ENCODE measurements at regions not wholly inside any gene's neighbourhood (a gene's known extent, or its start where the extent isn't known, plus 50 kb on each side); places are given as distances from the start of the nearest gene placed in this dataset.
A peak's percentile ranks its signal among the peaks of the same experiment; 100 is the strongest.

- FAIRE-seq = no peak
- no peaks in the 10 kb centered on the region for H3K27me3 ChIP-seq (ENCODE audit: control insufficient read depth, insufficient read depth, low read length)
- TF ChIP-seq, protein P1, sequence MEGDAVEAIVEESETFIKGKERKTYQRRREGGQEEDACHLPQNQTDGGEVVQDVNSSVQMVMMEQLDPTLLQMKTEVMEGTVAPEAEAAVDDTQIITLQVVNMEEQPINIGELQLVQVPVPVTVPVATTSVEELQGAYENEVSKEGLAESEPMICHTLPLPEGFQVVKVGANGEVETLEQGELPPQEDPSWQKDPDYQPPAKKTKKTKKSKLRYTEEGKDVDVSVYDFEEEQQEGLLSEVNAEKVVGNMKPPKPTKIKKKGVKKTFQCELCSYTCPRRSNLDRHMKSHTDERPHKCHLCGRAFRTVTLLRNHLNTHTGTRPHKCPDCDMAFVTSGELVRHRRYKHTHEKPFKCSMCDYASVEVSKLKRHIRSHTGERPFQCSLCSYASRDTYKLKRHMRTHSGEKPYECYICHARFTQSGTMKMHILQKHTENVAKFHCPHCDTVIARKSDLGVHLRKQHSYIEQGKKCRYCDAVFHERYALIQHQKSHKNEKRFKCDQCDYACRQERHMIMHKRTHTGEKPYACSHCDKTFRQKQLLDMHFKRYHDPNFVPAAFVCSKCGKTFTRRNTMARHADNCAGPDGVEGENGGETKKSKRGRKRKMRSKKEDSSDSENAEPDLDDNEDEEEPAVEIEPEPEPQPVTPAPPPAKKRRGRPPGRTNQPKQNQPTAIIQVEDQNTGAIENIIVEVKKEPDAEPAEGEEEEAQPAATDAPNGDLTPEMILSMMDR (IDR thresholded peaks at IDR 0.05; ENCODE audit: insufficient read depth, low read length, severe bottlenecking) = no peak
- H3K4me3 ChIP-seq (ENCODE audit: low read depth, low read length) = no peak overlapping the region
- no peaks in the 10 kb centered on the region for H3K36me3 ChIP-seq (ENCODE audit: control insufficient read depth, insufficient read depth, low read length)
- DNase-seq (ENCODE audit: low read depth) = no peak
Measured at GRCh38 chr14:73788317-73788598, 63.4 kb upstream of the PTGR2 start.

DNA sequence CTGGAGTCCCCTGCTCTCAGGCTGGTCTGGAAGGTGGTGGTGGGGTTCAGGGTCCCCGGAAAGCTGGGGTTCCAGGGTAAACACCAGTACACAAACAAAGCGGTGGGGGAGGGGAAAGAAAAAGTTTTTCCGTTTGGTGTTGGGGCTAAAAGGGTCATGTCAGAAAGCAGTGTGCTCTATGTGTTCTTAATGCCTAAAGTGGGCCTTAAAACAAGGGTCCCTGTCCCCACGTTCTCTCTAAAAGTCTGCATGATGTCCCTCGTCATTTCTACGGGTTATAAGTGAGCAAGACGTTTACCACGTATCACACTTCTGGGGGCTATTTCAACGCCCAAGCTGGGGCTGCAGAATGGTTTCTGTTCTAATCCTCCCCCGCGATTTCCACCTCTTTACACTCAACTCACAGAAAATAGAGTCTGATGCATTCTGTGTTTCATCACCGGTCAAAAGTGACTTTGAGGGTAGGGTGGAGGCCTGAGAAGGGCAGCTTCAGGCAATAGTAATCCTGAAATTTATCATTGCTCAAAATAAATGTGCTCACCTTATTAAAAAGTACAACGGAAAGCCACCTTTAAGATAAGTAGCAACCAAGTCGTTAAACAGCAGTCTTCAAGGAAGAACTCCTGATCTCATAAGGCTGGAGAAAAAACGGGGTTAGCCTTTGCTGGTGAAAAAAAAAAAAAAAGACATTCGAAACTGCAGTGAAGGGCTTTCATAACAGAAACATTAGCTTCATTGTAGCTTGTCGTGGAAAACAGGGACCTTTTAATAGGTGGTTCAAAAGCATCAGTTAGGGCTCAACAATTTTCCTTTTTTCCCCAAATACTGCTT is 63.9 kb upstream of the PTGR2 start:
- H3K4me3 ChIP-seq (ENCODE audit: low read depth, low read length) = peak overlapping the region; percentile 55
- peaks cover under 1% of the 10 kb centered on the region for H3K36me3 ChIP-seq (ENCODE audit: control insufficient read depth, insufficient read depth, low read length)
- TF ChIP-seq, protein P1 (IDR thresholded peaks at IDR 0.05; ENCODE audit: insufficient read depth, low read length, severe bottlenecking) = no peak
- DNase-seq (ENCODE audit: low read depth) (peak; percentile 54), FAIRE-seq (no peak)
- no peaks in the 10 kb centered on the region for H3K27me3 ChIP-seq (ENCODE audit: control insufficient read depth, insufficient read depth, low read length)

DNA sequence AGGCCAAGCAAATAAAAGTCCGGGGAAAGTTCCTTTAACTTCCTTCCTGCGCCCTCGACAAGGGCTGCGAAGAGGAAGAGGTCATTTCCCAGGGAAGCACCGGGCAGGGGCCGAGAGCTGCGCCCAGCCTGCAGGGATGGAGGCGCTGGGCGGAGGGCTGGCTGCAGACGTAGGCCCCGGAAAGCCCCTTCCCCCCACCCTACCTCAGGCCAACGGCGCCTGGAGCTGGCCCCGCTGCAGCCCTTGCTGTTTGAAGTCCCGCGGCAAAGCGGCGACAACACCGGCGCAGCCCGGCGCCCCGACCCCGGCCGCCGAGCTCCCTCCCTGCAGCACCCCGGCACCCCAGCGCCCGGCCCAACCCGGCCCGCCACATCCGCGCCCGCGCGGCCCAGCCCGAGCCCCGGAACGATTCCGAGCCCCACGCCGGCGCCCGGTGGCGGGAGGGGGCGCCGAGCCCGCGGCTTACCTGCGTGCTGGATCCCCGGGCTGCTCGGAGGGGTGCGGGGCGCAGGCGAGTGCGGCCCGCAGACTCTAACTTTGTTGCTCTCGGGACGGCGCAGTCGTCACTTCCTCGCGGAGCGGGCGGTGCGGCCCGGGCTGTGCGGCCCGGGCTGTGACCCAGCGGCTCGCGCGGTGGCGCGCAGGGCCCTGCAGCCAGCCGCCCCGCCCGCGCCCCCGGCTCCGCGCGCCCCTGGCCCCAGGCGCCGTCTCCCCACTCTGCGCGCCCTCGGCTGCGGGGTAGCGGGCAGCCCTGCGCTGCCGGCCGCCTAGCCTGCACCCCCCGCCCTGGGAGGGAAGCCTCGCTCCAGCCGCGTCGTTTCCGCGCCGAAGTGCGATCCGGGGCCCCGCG is 64.8 kb upstream of the PTGR2 start:
- H3K27me3 ChIP-seq (ENCODE audit: control insufficient read depth, insufficient read depth, low read length) = no peaks in the 10 kb centered on the region
- TF ChIP-seq, protein P1 (IDR thresholded peaks at IDR 0.05; ENCODE audit: insufficient read depth, low read length, severe bottlenecking) = no peak
- FAIRE-seq = no peak
- H3K36me3 ChIP-seq (ENCODE audit: control insufficient read depth, insufficient read depth, low read length) = peaks cover 2% of the 10 kb centered on the region
- peak overlapping the region; percentile 55 for H3K4me3 ChIP-seq (ENCODE audit: low read depth, low read length)
- DNase-seq (ENCODE audit: low read depth) = no peak

DNA sequence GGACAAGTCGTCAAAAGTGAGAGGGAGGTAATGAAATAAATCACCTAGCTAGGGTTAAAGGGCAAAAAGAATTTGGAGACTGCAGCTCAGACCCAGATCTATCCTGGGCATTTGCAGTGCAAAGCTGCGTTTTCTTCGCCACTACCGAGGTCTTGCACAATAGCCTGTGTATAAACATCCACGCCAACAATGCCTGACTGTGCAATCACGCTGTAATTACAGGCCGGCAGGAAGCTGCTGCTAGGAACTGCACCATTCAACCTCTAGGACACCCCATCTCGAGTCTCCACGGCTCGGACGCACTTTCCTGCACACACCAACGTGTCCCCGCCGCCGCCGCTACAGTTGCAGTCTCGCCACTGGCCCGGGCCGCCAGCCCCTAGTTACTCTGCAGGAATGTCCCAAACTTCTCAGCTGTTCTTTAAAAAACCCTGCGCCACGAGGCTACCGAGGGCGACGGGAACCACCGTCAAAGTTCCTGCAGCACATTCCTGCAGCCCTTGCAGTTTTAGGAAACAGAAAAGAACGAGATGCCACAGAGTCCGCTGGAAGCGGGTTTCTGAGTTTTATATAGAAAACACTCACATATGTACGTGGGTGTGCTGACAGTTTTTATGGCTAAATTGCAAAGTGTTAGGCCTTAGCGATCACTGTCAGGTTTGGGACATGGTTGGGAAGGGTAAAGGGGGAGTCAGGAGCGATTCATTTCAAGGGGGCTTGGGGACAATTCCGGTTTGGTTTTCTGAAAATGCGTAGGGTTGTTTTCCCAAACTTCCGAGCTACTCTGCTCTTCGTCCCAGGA is 65.6 kb upstream of the PTGR2 start:
- TF ChIP-seq, protein P1 (IDR thresholded peaks at IDR 0.05; ENCODE audit: insufficient read depth, low read length, severe bottlenecking) = peak; percentile 48
- FAIRE-seq = no peak
- Histone ChIP-seq H3K27me3 (ENCODE audit: control insufficient read depth, insufficient read depth, low read length) (no peaks in the 10 kb centered on the region), H3K36me3 (ENCODE audit: control insufficient read depth, insufficient read depth, low read length) (peaks cover 2% of the 10 kb centered on the region), H3K4me3 (ENCODE audit: low read depth, low read length) (peak overlapping the region; percentile 55)
- DNase-seq (ENCODE audit: low read depth) = peak; percentile 85

- Histone ChIP-seq H3K27me3 (ENCODE audit: control insufficient read depth, insufficient read depth, low read length) (no peaks in the 10 kb centered on the region), H3K4me3 (ENCODE audit: low read depth, low read length) (peak overlapping the region; percentile 55), H3K36me3 (ENCODE audit: control insufficient read depth, insufficient read depth, low read length) (peaks cover 2% of the 10 kb centered on the region)
- FAIRE-seq (no peak), DNase-seq (ENCODE audit: low read depth) (peak; percentile 49)
- TF ChIP-seq, protein P1 (IDR thresholded peaks at IDR 0.05; ENCODE audit: insufficient read depth, low read length, severe bottlenecking) = no peak
Measured at GRCh38 chr14:73785336-73785833, 66.2 kb upstream of the PTGR2 start.
